Spinal cord (tissue), 9 donors: ENCODE measurements at regions not wholly inside any gene's neighbourhood (a gene's known extent, or its start where the extent isn't known, plus 50 kb on each side); places are given as distances from the start of the nearest gene placed in this dataset.

Experiments used
- DNase-seq, 6 donors: peaks; one replicate each; pipeline versions ENCODE4 v3.0.0 to v3.0.0-alpha.2; 2013 to 2015; ENCODE audit warnings: low spot score in 6 of 6, low read depth in 4 of 6
- H3K27ac ChIP-seq: one replicate; pipeline ENCODE4 v1.5.1; 2013; ENCODE audit warnings: low read depth, low read length, control low read depth
- H3K27me3 ChIP-seq: one replicate; pipeline ENCODE4 v1.6.1; 2013; ENCODE audit warnings: low read length; ENCODE audit not compliant: control insufficient read depth, insufficient read depth
- H3K36me3 ChIP-seq: one replicate; pipeline ENCODE4 v1.6.1; 2013; ENCODE audit warnings: low read length; ENCODE audit not compliant: control insufficient read depth, insufficient read depth
- H3K4me1 ChIP-seq: one replicate; pipeline ENCODE4 v1.6.1; 2013; ENCODE audit warnings: low read length; ENCODE audit not compliant: control insufficient read depth, insufficient read depth
- H3K4me3 ChIP-seq: one replicate; pipeline ENCODE4 v1.5.1; 2013; ENCODE audit warnings: low read depth, low read length, control low read depth
- H3K9me3 ChIP-seq: one replicate; pipeline ENCODE4 v1.6.1; 2013; ENCODE audit warnings: low read length; ENCODE audit not compliant: control insufficient read depth, insufficient read depth
- WGBS: methylation state at CpG from one replicate; pipeline ENCODE4 v1.1.5; 2013; ENCODE audit warnings: missing lambda C conversion rate; ENCODE audit not compliant: insufficient coverage; 5-methylcytosine and 5-hydroxymethylcytosine counted together
- donor health status: healthy.

- H3K27me3 ChIP-seq, result no peaks in the 10 kb centered on the region
- H3K27ac ChIP-seq, result no peak overlapping the region
- 94% methylated on average over 2 of the region's 2 CpGs for WGBS
- no peaks in the 10 kb centered on the region for H3K9me3 ChIP-seq
- no peaks in the 10 kb centered on the region for H3K36me3 ChIP-seq
- no peak overlapping the region for H3K4me3 ChIP-seq
- DNase-seq, result no peak
- H3K4me1 ChIP-seq, result no peaks in the 10 kb centered on the region
Measured at GRCh38 chr4:19803406-19803805, 448.3 kb upstream of the SLIT2 start.

DNA sequence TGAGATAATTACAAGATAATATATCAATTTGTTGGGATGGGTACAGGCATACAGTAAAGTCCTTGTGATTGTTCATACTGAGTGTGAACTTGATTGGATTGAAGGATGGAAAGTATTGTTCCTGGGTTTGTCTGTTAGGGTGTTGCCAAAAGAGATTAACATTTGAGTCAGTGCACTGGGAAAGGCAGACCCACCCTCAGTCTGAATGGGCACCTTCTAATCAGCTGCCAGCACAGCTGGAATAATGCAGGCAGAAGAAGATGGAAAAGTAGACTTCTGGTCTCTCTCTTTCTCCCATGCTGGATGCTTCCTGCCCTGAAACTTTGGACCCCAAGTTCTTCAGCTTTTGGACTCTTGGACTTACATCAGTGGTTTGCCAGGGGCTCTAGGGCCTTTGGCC lies 457.9 kb upstream of the SLIT2 start:
- no peak overlapping the region for H3K27ac ChIP-seq

DNA sequence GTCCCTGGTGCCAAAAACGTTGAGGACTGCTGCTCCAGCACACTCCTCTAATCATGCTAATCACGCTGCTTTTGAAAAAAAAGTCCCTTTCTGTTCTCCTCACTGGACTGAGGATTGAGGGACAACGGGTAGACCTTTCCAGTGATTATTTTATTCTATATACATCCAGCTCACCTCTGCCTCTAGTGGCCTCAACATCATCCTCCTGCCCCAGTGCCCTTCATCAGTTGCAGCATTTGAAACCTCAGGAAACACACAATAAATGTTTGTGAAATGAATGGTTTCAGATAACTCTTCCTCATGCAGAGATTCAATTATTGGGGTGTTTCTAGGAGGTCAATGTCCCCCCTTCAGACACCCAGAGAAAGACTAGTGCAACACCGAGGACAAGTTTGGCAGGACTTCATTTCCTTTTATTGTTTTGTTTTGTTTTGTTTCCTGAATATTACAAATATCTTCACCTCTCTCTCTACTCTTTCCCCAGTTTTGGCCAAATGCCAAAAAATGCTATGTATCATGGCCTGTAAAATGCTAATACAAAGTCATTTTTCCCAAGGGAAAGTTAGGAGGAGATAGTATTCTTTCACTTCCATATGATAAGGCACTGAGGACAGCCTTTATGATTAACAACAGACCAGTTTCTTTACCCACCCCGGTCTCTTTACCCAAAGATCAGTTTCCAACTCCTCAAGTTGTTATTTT lies 460.1 kb upstream of the SLIT2 start:
- H3K36me3 ChIP-seq, result no peaks in the 10 kb centered on the region
- no peak overlapping the region for H3K27ac ChIP-seq
- no peaks in the 10 kb centered on the region for H3K27me3 ChIP-seq
- no peak overlapping the region for H3K4me3 ChIP-seq
- no peak for DNase-seq
- 86% methylated on average over 3 of the region's 5 CpGs for WGBS
- H3K4me1 ChIP-seq, result no peaks in the 10 kb centered on the region
- no peaks in the 10 kb centered on the region for H3K9me3 ChIP-seq

More for the DNA sequence above, 457.9 kb upstream of the SLIT2 start:
- no peaks in the 10 kb centered on the region for H3K27me3 ChIP-seq
- no peaks in the 10 kb centered on the region for H3K36me3 ChIP-seq
- DNase-seq, result no peak
- H3K9me3 ChIP-seq, result no peaks in the 10 kb centered on the region
- H3K4me1 ChIP-seq, result no peaks in the 10 kb centered on the region
- H3K4me3 ChIP-seq, result no peak overlapping the region

- Histone ChIP-seq H3K4me3 (no peak overlapping the region), H3K4me1 (no peaks in the 10 kb centered on the region), H3K27ac (no peak overlapping the region), H3K9me3 (peaks cover 11% of the 10 kb centered on the region), H3K36me3 (no peaks in the 10 kb centered on the region), H3K27me3 (no peaks in the 10 kb centered on the region)
- no peak for DNase-seq
- no CpG with 5 or more reads among the region's 1 CpG for WGBS
Measured at GRCh38 chr4:19786616-19787015, 465.1 kb upstream of the SLIT2 start.

- Histone ChIP-seq H3K36me3 (no peaks in the 10 kb centered on the region), H3K9me3 (peaks cover 11% of the 10 kb centered on the region), H3K27me3 (no peaks in the 10 kb centered on the region), H3K4me3 (no peak overlapping the region), H3K4me1 (no peaks in the 10 kb centered on the region), H3K27ac (no peak overlapping the region)
- 77% methylated on average over 3 of the region's 4 CpGs for whole genome bisulfite sequencing
- DNase-seq, result no peak
Measured at GRCh38 chr4:19783667-19784223, 468.0 kb upstream of the SLIT2 start.

- H3K4me1 ChIP-seq, result peaks cover 3% of the 10 kb centered on the region
- no peak overlapping the region for H3K4me3 ChIP-seq
- no peak for DNase-seq
- no peaks in the 10 kb centered on the region for H3K36me3 ChIP-seq
- H3K9me3 ChIP-seq, result peaks cover 11% of the 10 kb centered on the region
- no peaks in the 10 kb centered on the region for H3K27me3 ChIP-seq
- no CpG with 5 or more reads among the region's 3 CpGs for WGBS
- H3K27ac ChIP-seq, result no peak overlapping the region
Measured at GRCh38 chr4:19780871-19781270, 470.8 kb upstream of the SLIT2 start.

GRCh38 chr4:19776929-19777328 lies 474.8 kb upstream of the SLIT2 start:
- no peaks in the 10 kb centered on the region for H3K36me3 ChIP-seq
- H3K4me1 ChIP-seq, result peaks cover 3% of the 10 kb centered on the region
- no peak for DNase-seq
- H3K27ac ChIP-seq, result no peak overlapping the region
- H3K9me3 ChIP-seq, result no peaks in the 10 kb centered on the region
- H3K4me3 ChIP-seq, result no peak overlapping the region
- no peaks in the 10 kb centered on the region for H3K27me3 ChIP-seq

DNA sequence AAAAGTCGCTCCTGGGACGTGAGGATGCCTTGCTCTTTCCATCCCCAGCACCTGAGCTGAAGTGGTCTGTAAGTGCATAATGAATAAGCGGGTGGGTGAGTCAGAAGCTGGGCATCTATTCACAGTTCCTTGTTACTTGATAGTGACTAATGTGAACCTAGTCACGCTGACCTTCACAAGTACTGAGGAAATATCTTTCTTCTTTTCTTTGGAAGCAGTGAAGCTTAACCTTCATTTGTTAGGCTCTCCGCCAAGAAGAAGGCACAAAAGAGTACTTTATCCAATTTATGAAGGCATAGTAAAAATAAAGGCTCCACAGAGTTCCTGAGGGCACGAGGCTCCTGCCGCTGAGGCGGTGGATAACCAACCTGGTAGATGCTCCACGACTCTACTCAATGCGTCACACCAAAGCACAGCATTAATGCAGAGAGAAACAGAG lies 475.7 kb upstream of the SLIT2 start:
- H3K27me3 ChIP-seq, result no peaks in the 10 kb centered on the region
- no peaks in the 10 kb centered on the region for H3K36me3 ChIP-seq
- 32% methylated on average over 4 of the region's 10 CpGs for WGBS
- DNase-seq, result peak in 4 of 6 donors; percentile 1 to 67 (median 14)
- H3K27ac ChIP-seq, result no peak overlapping the region
- no peak overlapping the region for H3K4me3 ChIP-seq
- peaks cover 3% of the 10 kb centered on the region for H3K4me1 ChIP-seq
- H3K9me3 ChIP-seq, result no peaks in the 10 kb centered on the region

DNA sequence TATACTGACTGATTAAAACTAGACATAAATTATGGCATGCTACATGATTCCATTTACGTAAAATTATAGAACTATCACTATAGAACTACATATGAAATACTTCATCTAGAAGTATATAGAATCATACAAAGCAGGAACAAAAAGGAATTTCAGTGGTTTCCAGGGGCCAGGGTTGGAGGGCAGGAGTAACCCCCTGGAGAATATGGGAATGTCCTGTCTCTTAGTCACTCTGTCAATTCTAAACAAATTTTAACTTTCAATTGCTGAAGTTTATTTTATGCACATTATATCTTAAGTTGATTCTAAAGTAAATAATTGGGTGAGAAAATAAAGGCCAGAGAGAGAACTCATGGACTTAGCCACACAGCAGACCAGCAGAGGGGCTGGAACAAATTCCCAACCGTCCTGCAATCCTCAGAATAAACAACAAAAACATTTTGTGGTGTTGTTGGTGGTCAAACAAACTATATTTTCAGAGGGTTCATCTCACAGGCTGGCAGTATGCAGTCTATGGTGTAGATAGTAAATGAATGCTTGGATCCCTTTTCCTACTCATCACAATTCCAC lies 476.9 kb upstream of the SLIT2 start:
- Histone ChIP-seq H3K27me3 (no peaks in the 10 kb centered on the region), H3K4me1 (peaks cover 3% of the 10 kb centered on the region), H3K9me3 (no peaks in the 10 kb centered on the region), H3K4me3 (no peak overlapping the region), H3K36me3 (no peaks in the 10 kb centered on the region), H3K27ac (no peak overlapping the region)
- WGBS, result no CpG with 5 or more reads among the region's 2 CpGs
- no peak for DNase-seq

- Histone ChIP-seq H3K9me3 (no peaks in the 10 kb centered on the region), H3K4me1 (peaks cover 3% of the 10 kb centered on the region), H3K36me3 (no peaks in the 10 kb centered on the region), H3K27me3 (no peaks in the 10 kb centered on the region), H3K27ac (no peak overlapping the region), H3K4me3 (no peak overlapping the region)
- no CpG with 5 or more reads among the region's 1 CpG for WGBS
- DNase-seq, result no peak
Measured at GRCh38 chr4:19772581-19772980, 479.1 kb upstream of the SLIT2 start.
